Panc1 (cell line): ENCODE measurements at regions not wholly inside any gene's neighbourhood (a gene's known extent, or its start where the extent isn't known, plus 50 kb on each side); places are given as distances from the start of the nearest gene placed in this dataset.

Source experiments
- ATAC-seq: fragments of 200-7000 bp; cut with Tn5 transposase; 2 replicates; pipeline ENCODE4 v1.9.1; 2020; ENCODE audit warnings: mild to moderate bottlenecking, moderate library complexity
- BruUV-seq: library from RNA; stranded (reverse); fragments of 400-500 nt; replicated peaks from 2 replicates; lab custom pipeline; 2021; lab: Mats Ljungman, UMichigan
- CTCF ChIA-PET: fragments of 300-600 bp; sonication (Branson Sonifier 250); formaldehyde crosslinking; loops from one replicate; lab custom pipeline; 2022; ENCODE audit warnings: antibody characterized with exemption; lab: Charles Lee
- POLR2A ChIA-PET: fragments of 300-600 bp; sonication (Branson Sonifier 250); formaldehyde crosslinking; loops from one replicate; lab custom pipeline; 2022; ENCODE audit warnings: antibody characterized with exemption; lab: Charles Lee
- DNase-seq: peaks from one replicate; pipeline ENCODE4 v3.0.0-alpha.2; 2010; ENCODE audit warnings: low read depth, low spot score
- H3K27ac ChIP-seq: 2 replicates; pipeline ENCODE4 v1.5.1; 2011; ENCODE audit warnings: mild to moderate bottlenecking, low read length, inconsistent platforms
- H3K27me3 ChIP-seq: fragments of 200-500 bp; sonication (Bioruptor generic); 2 replicates; pipeline ENCODE4 v1.6.0; 2014; ENCODE audit warnings: low read length, inconsistent platforms; ENCODE audit not compliant: control insufficient read depth, insufficient read depth
- H3K36me3 ChIP-seq: fragments of 200-500 bp; sonication (Bioruptor generic); 2 replicates; pipeline ENCODE4 v1.5.1; 2014; ENCODE audit warnings: inconsistent platforms, mild to moderate bottlenecking, low read length, moderate library complexity; ENCODE audit not compliant: control insufficient read depth, insufficient read depth
- H3K4me1 ChIP-seq: 2 replicates; pipeline ENCODE4 v1.5.1; 2011; ENCODE audit warnings: inconsistent platforms, mild to moderate bottlenecking, low read length, moderate library complexity; ENCODE audit not compliant: control insufficient read depth, insufficient read depth
- H3K4me3 ChIP-seq, 2 experiments: 2 replicates each; pipeline ENCODE4 v1.5.1; 2011 to 2012; ENCODE audit warnings: low read depth in 2 of 2, low read length in 2 of 2, mild to moderate bottlenecking in 2 of 2, inconsistent platforms in 1 of 2, moderate library complexity in 1 of 2
- H3K9me3 ChIP-seq: fragments of 200-500 bp; sonication (Bioruptor generic); 2 replicates; pipeline ENCODE4 v1.5.1; 2014; ENCODE audit warnings: low read depth, mild to moderate bottlenecking, inconsistent platforms, low read length, moderate library complexity; ENCODE audit not compliant: control insufficient read depth, insufficient read depth
- CTCF ChIP-seq: fragments of 450-650 bp; IDR thresholded peaks from 2 replicates; pipeline ENCODE4 v1.5.1; 2017; ENCODE audit warnings: mild to moderate bottlenecking
- POLR2AphosphoS5 ChIP-seq: IDR thresholded peaks from 2 replicates; pipeline ENCODE4 v1.6.1; 2012; ENCODE audit warnings: mild to moderate bottlenecking, low read depth, low read length, moderate library complexity
- SIN3A ChIP-seq: IDR thresholded peaks from 2 replicates; pipeline ENCODE4 v1.6.1; 2012; ENCODE audit warnings: low read depth, mild to moderate bottlenecking, low read length, moderate library complexity, borderline replicate concordance; ENCODE audit not compliant: insufficient read depth
- TCF7L2 ChIP-seq: IDR thresholded peaks from 2 replicates; pipeline ENCODE4 v1.6.1; 2011; ENCODE audit warnings: mild to moderate bottlenecking, low read depth, low read length, inconsistent platforms
- in situ Hi-C: cut with HindIII; loops from 2 replicates; pipeline ENCODE4 v1.10.0; 2016; ENCODE audit warnings: low sequenced_read_pairs, low pct_unique_long_range_greater_than_20kb
- intact Hi-C: fragments of 100-400 bp; cut with micrococcal nuclease; formaldehyde crosslinking; loops from one replicate; pipeline ENCODE4 v1.10.0; 2022; ENCODE audit not compliant: unreplicated experiment
- TF ChIP-seq, protein P1 (sequence below), 2 experiments: IDR thresholded peaks; 2 replicates each; pipeline ENCODE4 v1.6.1; 2011 to 2012; ENCODE audit warnings: low read depth in 2 of 2, control low read depth in 1 of 2, low read length in 1 of 2, mild to moderate bottlenecking in 1 of 2, moderate library complexity in 1 of 2; ENCODE audit not compliant: insufficient read depth in 1 of 2

DNA sequence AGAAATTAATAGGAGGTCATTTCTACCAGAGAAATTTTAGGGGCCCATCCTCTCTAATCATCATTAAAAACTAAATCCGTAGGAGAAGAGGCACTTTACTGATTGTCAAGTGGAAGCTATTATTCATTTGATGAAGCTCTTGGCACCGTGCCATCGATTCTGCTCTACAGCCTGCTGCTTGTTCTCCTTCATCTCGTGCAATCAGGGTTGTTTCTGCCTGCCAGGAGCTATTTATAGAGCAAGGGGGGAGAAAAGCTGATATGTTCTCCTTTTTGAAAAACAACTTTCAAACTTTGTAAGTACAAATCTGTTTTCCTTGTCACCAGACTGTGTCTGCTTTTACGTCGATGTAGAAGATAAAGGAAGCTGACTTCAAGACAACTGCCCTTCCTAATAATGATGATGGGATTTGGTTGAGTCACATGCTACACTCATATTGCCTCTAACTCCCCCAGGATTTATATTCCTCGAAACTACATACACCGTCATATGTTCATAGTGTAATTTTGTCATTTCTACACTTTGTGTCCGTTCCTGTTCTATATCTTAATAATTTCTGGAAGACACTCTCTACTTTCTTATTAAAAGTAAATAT is 169.6 kb upstream of the LHX8 start:
- no TSS peak for BruUV-seq
- Histone ChIP-seq H3K4me3 (no peak overlapping the region), H3K27ac (no peak overlapping the region), H3K36me3 (no peaks in the 10 kb centered on the region), H3K27me3 (no peaks in the 10 kb centered on the region), H3K9me3 (no peaks in the 10 kb centered on the region), H3K4me1 (no peaks in the 10 kb centered on the region)
- ATAC-seq (no peak), DNase-seq (no peak)
- ChIA-PET CTCF (no interaction called here), POLR2A (no interaction called here)
- in situ Hi-C loops (no loop called here), intact Hi-C loops (loop anchor here (5.0 kb wide), 1 partner anchor 148 kb away; no protein-coding TSS in a partner anchor)
- TF ChIP-seq SIN3A = no peak
- TF ChIP-seq TCF7L2 = no peak
- TF ChIP-seq CTCF = no peak
- TF ChIP-seq POLR2AphosphoS5 = no peak
- TF ChIP-seq, protein P1, sequence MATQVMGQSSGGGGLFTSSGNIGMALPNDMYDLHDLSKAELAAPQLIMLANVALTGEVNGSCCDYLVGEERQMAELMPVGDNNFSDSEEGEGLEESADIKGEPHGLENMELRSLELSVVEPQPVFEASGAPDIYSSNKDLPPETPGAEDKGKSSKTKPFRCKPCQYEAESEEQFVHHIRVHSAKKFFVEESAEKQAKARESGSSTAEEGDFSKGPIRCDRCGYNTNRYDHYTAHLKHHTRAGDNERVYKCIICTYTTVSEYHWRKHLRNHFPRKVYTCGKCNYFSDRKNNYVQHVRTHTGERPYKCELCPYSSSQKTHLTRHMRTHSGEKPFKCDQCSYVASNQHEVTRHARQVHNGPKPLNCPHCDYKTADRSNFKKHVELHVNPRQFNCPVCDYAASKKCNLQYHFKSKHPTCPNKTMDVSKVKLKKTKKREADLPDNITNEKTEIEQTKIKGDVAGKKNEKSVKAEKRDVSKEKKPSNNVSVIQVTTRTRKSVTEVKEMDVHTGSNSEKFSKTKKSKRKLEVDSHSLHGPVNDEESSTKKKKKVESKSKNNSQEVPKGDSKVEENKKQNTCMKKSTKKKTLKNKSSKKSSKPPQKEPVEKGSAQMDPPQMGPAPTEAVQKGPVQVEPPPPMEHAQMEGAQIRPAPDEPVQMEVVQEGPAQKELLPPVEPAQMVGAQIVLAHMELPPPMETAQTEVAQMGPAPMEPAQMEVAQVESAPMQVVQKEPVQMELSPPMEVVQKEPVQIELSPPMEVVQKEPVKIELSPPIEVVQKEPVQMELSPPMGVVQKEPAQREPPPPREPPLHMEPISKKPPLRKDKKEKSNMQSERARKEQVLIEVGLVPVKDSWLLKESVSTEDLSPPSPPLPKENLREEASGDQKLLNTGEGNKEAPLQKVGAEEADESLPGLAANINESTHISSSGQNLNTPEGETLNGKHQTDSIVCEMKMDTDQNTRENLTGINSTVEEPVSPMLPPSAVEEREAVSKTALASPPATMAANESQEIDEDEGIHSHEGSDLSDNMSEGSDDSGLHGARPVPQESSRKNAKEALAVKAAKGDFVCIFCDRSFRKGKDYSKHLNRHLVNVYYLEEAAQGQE (IDR thresholded peaks at IDR 0.05; ENCODE audit: insufficient read depth in 1 of 2, low read depth in 2 of 2, low read length in 1 of 2) = no peak

DNA sequence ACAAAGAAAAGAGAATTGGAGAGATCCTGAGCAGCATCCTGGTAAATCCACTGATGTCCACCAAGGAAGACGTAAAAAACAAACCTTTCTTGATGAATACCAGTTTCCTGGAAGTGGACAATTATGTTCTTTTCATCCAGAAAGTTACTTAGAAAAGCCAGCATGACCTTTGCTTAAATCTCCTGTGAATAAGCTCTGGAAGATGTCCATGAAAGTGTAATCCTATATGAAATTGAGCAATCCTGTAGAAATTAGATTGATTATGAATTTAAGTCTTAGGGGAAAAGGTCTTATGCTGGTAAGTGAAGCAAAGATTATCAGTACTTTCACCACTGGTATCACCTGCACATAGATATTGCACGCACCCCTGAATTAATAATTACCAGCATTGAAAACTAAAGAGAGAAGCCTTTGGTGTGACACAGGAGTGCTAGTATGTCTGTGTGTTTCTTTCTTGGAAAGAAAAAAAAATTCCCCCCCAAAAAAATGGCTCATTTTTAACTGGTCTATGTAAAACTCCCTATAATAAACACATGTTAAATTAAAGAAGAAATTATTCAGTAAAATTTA is 164.5 kb upstream of the LHX8 start:
- H3K9me3 ChIP-seq = no peaks in the 10 kb centered on the region
- in situ Hi-C loops = no loop called here
- no peak overlapping the region for H3K27ac ChIP-seq
- H3K4me3 ChIP-seq = no peak overlapping the region
- TF ChIP-seq, protein P1 (IDR thresholded peaks at IDR 0.05; ENCODE audit: insufficient read depth in 1 of 2, low read depth in 2 of 2, low read length in 1 of 2) = no peak
- TF ChIP-seq CTCF (no peak), SIN3A (no peak), TCF7L2 (no peak), POLR2AphosphoS5 (no peak)
- ATAC-seq (no peak), DNase-seq (no peak)
- POLR2A ChIA-PET = no interaction called here
- no peaks in the 10 kb centered on the region for H3K36me3 ChIP-seq
- no TSS peak for BruUV-seq
- no peaks in the 10 kb centered on the region for H3K4me1 ChIP-seq
- intact Hi-C loops = no loop called here
- CTCF ChIA-PET = no interaction called here
- H3K27me3 ChIP-seq = no peaks in the 10 kb centered on the region
